K562 (cell line): ENCODE measurements at regions not wholly inside any gene's neighbourhood (a gene's known extent, or its start where the extent isn't known, plus 50 kb on each side); places are given as distances from the start of the nearest gene placed in this dataset.
A peak's percentile ranks its signal among the peaks of the same experiment; 100 is the strongest.
"Not testable (repeated sequence)": the region's sequence is repeated elsewhere in the genome, so short reads cannot be mapped to it uniquely, and the experiment has no call there.

Experiments used
- ATAC-seq: fragments of 200-7000 bp; cut with Tn5 transposase; 3 replicates; pipeline ENCODE4 v1.9.1; 2020; ENCODE audit warnings: moderate library complexity
- BruUV-seq: library from RNA; stranded (reverse); fragments of 400-500 nt; replicated peaks from 2 replicates; lab custom pipeline; 2021; lab: Mats Ljungman, UMichigan
- CTCF ChIA-PET: fragments of 300-600 bp; formaldehyde crosslinking; extraction: SDS; loops from one replicate; lab custom pipeline; 2021; ENCODE audit warnings: low intra/inter-chr PET ratio; lab: Yijun Ruan, JAX
- POLR2A ChIA-PET: fragments of 300-600, 350-650 bp; sonication (Branson Sonifier 250); formaldehyde crosslinking; extraction: SDS; loops from one replicate; lab custom pipeline; 2021; ENCODE audit warnings: antibody characterized with exemption, inconsistent platforms; lab: Yijun Ruan, JAX
- DNase-seq, 4 experiments: peaks; one replicate each; pipeline versions ENCODE4 v3.0.0 to v3.0.0-alpha.2; 2011 to 2018; ENCODE audit warnings: low spot score in 3 of 4, mixed read lengths in 3 of 4; ENCODE audit errors: extremely low read depth in 1 of 4
- FAIRE-seq: peaks from 2 replicates; lab custom pipeline; 2011; peaks lifted over from hg19 to GRCh38; lab: Jason Lieb, UNC
- H2AFZ ChIP-seq: 2 replicates; pipeline ENCODE4 v1.6.0; 2011; ENCODE audit warnings: low read depth, low read length, control low read depth, inconsistent platforms
- H3K27ac ChIP-seq: fragments of 200-600 bp; 3 replicates; pipeline ENCODE4 v1.8.0; 2011; ENCODE audit warnings: low read depth, mild to moderate bottlenecking, control low read depth, inconsistent platforms, low read length, moderate library complexity, mixed read lengths; ENCODE audit errors: extremely low read depth
- H3K27me3 ChIP-seq, 2 experiments: fragments of 300-600 bp in 1 of 2; 2 replicates in 1 of 2; 3 replicates in 1 of 2; pipeline versions ENCODE4 v1.6.0 to v1.8.0; 2011; ENCODE audit warnings: inconsistent platforms in 2 of 2, low read length in 2 of 2, mild to moderate bottlenecking in 1 of 2, mixed read lengths in 1 of 2, moderate library complexity in 1 of 2; ENCODE audit not compliant: control insufficient read depth in 2 of 2, insufficient read depth in 2 of 2
- H3K36me3 ChIP-seq: fragments of 300-600 bp; 3 replicates; pipeline ENCODE4 v1.8.0; 2011; ENCODE audit warnings: mild to moderate bottlenecking, low read length, inconsistent platforms; ENCODE audit not compliant: control insufficient read depth, insufficient read depth
- H3K4me1 ChIP-seq, 2 experiments: fragments of 200-600 bp in 1 of 2; replicated peaks in 1 of 2; 2 replicates in 1 of 2; 3 replicates in 1 of 2; pipeline versions ENCODE4 v1.5.1 to v1.8.0; 2011; ENCODE audit warnings: inconsistent platforms in 2 of 2, low read length in 2 of 2, mild to moderate bottlenecking in 1 of 2, mixed read lengths in 1 of 2, moderate library complexity in 1 of 2; ENCODE audit not compliant: control insufficient read depth in 2 of 2, insufficient read depth in 2 of 2
- H3K4me2 ChIP-seq: 2 replicates; pipeline ENCODE4 v1.6.1; 2011; ENCODE audit warnings: low read length, control low read depth, inconsistent platforms, mixed read lengths; ENCODE audit not compliant: insufficient read depth
- H3K4me3 ChIP-seq: fragments of 200-600 bp; sonication (generic), shearing (Covaris generic); 2 replicates; pipeline ENCODE4 v1.5.1; 2016; ENCODE audit warnings: control low read depth, inconsistent platforms
- H3K79me2 ChIP-seq: fragments of 200-600 bp; 3 replicates; pipeline ENCODE4 v1.8.0; 2011; ENCODE audit warnings: low read length, inconsistent platforms; ENCODE audit not compliant: control insufficient read depth, insufficient read depth
- H3K9ac ChIP-seq, 2 experiments: 2 replicates each; pipeline versions ENCODE4 v1.6.0 to v1.6.1; 2011; ENCODE audit warnings: low read depth in 2 of 2, low read length in 2 of 2, control low read depth in 1 of 2, inconsistent platforms in 1 of 2, mild to moderate bottlenecking in 1 of 2, mixed read lengths in 1 of 2; ENCODE audit not compliant: insufficient read depth in 1 of 2
- H3K9me1 ChIP-seq: one replicate; pipeline ENCODE4 v1.6.0; 2011; ENCODE audit warnings: inconsistent platforms, mild to moderate bottlenecking, low read length, moderate library complexity; ENCODE audit not compliant: control insufficient read depth, insufficient read depth
- H3K9me3 ChIP-seq: replicated peaks from 2 replicates; pipeline ENCODE4 v1.5.1; 2011; ENCODE audit warnings: low read depth, low read length, inconsistent platforms; ENCODE audit not compliant: control insufficient read depth, insufficient read depth
- H4K20me1 ChIP-seq: replicated peaks from 2 replicates; pipeline ENCODE4 v1.6.1; 2011; ENCODE audit warnings: low read length, inconsistent platforms, mixed read lengths; ENCODE audit not compliant: control insufficient read depth, insufficient read depth
- CBX3 ChIP-seq, 2 experiments: IDR thresholded peaks; 1 replicate in 1 of 2; 2 replicates in 1 of 2; pipeline ENCODE4 v1.6.1; 2012; ENCODE audit warnings: inconsistent platforms in 2 of 2, low read length in 2 of 2, borderline replicate concordance in 1 of 2, control low read depth in 1 of 2
- EHMT2 ChIP-seq: fragments of 450-650 bp; IDR thresholded peaks from 2 replicates; pipeline ENCODE4 v1.6.1; 2018; ENCODE audit warnings: antibody characterized with exemption
- NUFIP1 ChIP-seq: fragments of 450-650 bp; IDR thresholded peaks from 2 replicates; pipeline ENCODE4 v1.6.1; 2018; ENCODE audit not compliant: partially characterized antibody
- RBM25 ChIP-seq: fragments of 200-400 bp; formaldehyde crosslinking; IDR thresholded peaks from 2 replicates; pipeline ENCODE4 v1.6.1; 2018; ENCODE audit warnings: low read length, low read depth, moderate library complexity; ENCODE audit not compliant: severe bottlenecking
- SRF ChIP-seq, 2 experiments: fragments of 250-450, 450-650 bp in 1 of 2; sonication (Bioruptor Pico) in 1 of 2; sonication (generic) in 1 of 2; formaldehyde crosslinking; IDR thresholded peaks; 2 replicates each; pipeline versions ENCODE4 v1.5.0 to v1.5.1; 2020 to 2022; ENCODE audit warnings: mild to moderate bottlenecking in 1 of 2, missing genetic modification reagents in 1 of 2
- TRIM28 ChIP-seq: fragments of 450-650 bp; IDR thresholded peaks from 2 replicates; pipeline ENCODE4 v1.6.1; 2017
- ZFP30 ChIP-seq: fragments of 250-450 bp; sonication (Bioruptor Pico); IDR thresholded peaks from 2 replicates; pipeline ENCODE4 v1.8.0; 2022; ENCODE audit warnings: moderate library complexity, mild to moderate bottlenecking, inconsistent platforms, borderline replicate concordance
- ZNF253 ChIP-seq: fragments of 250-450 bp; sonication (Bioruptor Pico); conservative IDR thresholded peaks from 2 replicates; pipeline ENCODE4 v1.6.1; 2021; ENCODE audit warnings: mild to moderate bottlenecking
- ZNF778 ChIP-seq: fragments of 450-650 bp; formaldehyde crosslinking; IDR thresholded peaks from 2 replicates; pipeline ENCODE4 v1.4.0; 2020; ENCODE audit warnings: mild to moderate bottlenecking, moderate library complexity
- WGBS: fragments of 100-300 bp; shearing (Covaris generic); methylation state at CpG from one replicate; pipeline ENCODE4 v1.1.6; 2016; ENCODE audit warnings: low coverage, mixed read lengths; ENCODE audit not compliant: insufficient coverage; ENCODE audit errors: missing lambda C conversion rate; 5-methylcytosine and 5-hydroxymethylcytosine counted together
- in situ Hi-C: fragments of 300-500 bp; cut with MboI; formaldehyde crosslinking; loops from 4 replicates; pipeline ENCODE4 v1.15.0; 2018; ENCODE audit warnings: inconsistent platforms, mixed read lengths
- intact Hi-C: fragments of 100-400 bp; cut with micrococcal nuclease; formaldehyde crosslinking; loops from 2 replicates; pipeline ENCODE4 v1.14.2; 2022

GRCh38 chr9:33740075-33740474, 55.3 kb upstream of the PRSS3 start:
- Histone ChIP-seq H4K20me1 (no peaks in the 10 kb centered on the region), H3K9me1 (no peaks in the 10 kb centered on the region), H3K9me3 (no peaks in the 10 kb centered on the region), H3K4me3 (no peak overlapping the region), H2AFZ (no peak overlapping the region), H3K27ac (no peak overlapping the region), H3K4me1 (no peaks in the 10 kb centered on the region; a peak in 1 of 5 replicates), H3K4me2 (no peak overlapping the region), H3K79me2 (no peaks in the 10 kb centered on the region), H3K36me3 (no peaks in the 10 kb centered on the region), H3K27me3 (no peaks in the 10 kb centered on the region), H3K9ac (no peak overlapping the region)
- no peak for DNase-seq
- no peak for FAIRE-seq
- ChIA-PET POLR2A (no interaction called here), CTCF (no interaction called here)
- 11% methylated on average over 1 of the region's 1 CpG for WGBS
- ATAC-seq = no peak
- TF ChIP-seq ZNF778 (CRISPR knock-in tag) (no peak), TRIM28 (peak; percentile 75; the same call in 1 of the 2 replicates), RBM25 (peak; percentile 16), ZFP30 (peak; percentile 87), EHMT2 (no peak), ZNF253 (CRISPR knock-in tag) (no peak), CBX3 (IDR thresholded peaks at IDR 0.05; ENCODE audit: borderline replicate concordance in 1 of 2, low read length in 2 of 2) (peak in 1 of 2 experiments; percentile 63; a peak in 1 of 3 replicates), SRF (CRISPR knock-in tag; IDR thresholded peaks at IDR 0.05) (no peak), NUFIP1 (no peak)
- BruUV-seq = no TSS peak
- intact Hi-C loops = no loop called here
- in situ Hi-C loops = no loop called here

- H3K4me2 ChIP-seq, ATAC-seq, FAIRE-seq, H3K4me3 ChIP-seq, DNase-seq, POLR2A ChIA-PET, H3K36me3 ChIP-seq, BruUV-seq, intact Hi-C loops, H3K79me2 ChIP-seq, CTCF ChIA-PET, H3K9me3 ChIP-seq, in situ Hi-C loops, H3K9me1 ChIP-seq, H3K4me1 ChIP-seq, H2AFZ ChIP-seq, H3K9ac ChIP-seq, H4K20me1 ChIP-seq, H3K27me3 ChIP-seq, H3K27ac ChIP-seq: not testable (repeated sequence)
- WGBS = 0% methylated on average over 1 of the region's 1 CpG
These were observed 54.4 kb upstream of the PRSS3 start for GRCh38 chr9:33740958-33741357.
